ENCODE measurements at regions not wholly inside any gene's neighbourhood (a gene's known extent, or its start where the extent isn't known, plus 50 kb on each side); places are given as distances from the start of the nearest gene placed in this dataset.

- TF ChIP-seq CTCF (conservative IDR thresholded peaks at IDR 0.05), result no peak
- no peak for TF ChIP-seq ZFX (IDR thresholded peaks at IDR 0.05)
Measured at GRCh38 chr16:9457215-9457614, 365.8 kb downstream of the HAPSTR1 start.

Measured in C4-2B (cell line).